Esophagus squamous epithelium (tissue), 4 donors: ENCODE measurements at regions not wholly inside any gene's neighbourhood (a gene's known extent, or its start where the extent isn't known, plus 50 kb on each side); places are given as distances from the start of the nearest gene placed in this dataset.

Experiments used
- POLR2A ChIP-seq, 4 donors: fragments of 450-650 bp; IDR thresholded peaks; one replicate each; pipeline ENCODE4 v1.6.1; 2017; ENCODE audit warnings: antibody characterized with exemption in 4 of 4, mild to moderate bottlenecking in 4 of 4, moderate library complexity in 3 of 4
- TF ChIP-seq, protein P1 (sequence below), 6 experiments: fragments of 450-650 bp in 4 of 6; fragments of 200-600 bp in 2 of 6; sonication (generic) in 2 of 6; IDR thresholded peaks; one replicate each; pipeline ENCODE4 v1.5.1; 2016 to 2019; ENCODE audit warnings: antibody characterized with exemption in 6 of 6, mild to moderate bottlenecking in 4 of 6, moderate library complexity in 4 of 6

DNA sequence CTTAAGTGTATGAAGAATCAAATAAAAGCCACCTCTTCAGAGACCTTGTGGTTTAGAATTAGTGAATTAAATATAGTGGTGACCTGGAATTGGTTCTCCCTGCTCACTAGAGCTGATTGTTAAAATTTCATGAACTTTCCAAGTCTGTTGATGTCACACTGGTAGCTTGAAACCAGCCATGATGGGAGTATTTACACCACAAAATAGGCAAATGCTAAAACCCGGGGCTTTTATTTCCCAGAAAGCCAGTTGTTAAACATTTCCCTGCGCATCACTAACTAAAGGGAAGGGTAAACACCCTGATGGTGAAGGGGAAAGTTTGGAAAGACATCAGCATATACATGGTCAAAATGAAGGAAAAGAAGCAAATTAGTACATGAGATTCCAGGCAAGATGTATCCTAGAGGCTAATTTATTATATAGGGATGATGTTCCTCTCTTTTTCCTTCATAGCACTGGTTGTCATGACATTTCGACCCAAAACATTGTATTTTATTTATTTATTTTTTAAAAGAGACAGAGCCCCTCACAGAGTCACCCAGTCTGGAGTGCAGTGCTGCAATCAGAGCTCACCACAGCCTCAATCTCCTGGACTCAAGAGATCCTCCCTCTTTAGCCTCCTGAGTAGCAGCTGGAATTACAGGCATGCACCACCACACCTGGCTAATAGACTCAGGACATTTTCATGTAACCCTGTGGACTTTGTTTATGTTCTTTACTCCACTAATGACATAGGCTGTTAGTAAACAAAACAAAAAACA is 123.2 kb downstream of the RIN2 start:
- TF ChIP-seq, protein P1, sequence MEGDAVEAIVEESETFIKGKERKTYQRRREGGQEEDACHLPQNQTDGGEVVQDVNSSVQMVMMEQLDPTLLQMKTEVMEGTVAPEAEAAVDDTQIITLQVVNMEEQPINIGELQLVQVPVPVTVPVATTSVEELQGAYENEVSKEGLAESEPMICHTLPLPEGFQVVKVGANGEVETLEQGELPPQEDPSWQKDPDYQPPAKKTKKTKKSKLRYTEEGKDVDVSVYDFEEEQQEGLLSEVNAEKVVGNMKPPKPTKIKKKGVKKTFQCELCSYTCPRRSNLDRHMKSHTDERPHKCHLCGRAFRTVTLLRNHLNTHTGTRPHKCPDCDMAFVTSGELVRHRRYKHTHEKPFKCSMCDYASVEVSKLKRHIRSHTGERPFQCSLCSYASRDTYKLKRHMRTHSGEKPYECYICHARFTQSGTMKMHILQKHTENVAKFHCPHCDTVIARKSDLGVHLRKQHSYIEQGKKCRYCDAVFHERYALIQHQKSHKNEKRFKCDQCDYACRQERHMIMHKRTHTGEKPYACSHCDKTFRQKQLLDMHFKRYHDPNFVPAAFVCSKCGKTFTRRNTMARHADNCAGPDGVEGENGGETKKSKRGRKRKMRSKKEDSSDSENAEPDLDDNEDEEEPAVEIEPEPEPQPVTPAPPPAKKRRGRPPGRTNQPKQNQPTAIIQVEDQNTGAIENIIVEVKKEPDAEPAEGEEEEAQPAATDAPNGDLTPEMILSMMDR (IDR thresholded peaks at IDR 0.05): no peak
- TF ChIP-seq POLR2A (IDR thresholded peaks at IDR 0.05): no peak
